ENCODE measurements at regions not wholly inside any gene's neighbourhood (a gene's known extent, or its start where the extent isn't known, plus 50 kb on each side); places are given as distances from the start of the nearest gene placed in this dataset.
"Not testable (repeated sequence)": the region's sequence is repeated elsewhere in the genome, so short reads cannot be mapped to it uniquely, and the experiment has no call there.

DNA sequence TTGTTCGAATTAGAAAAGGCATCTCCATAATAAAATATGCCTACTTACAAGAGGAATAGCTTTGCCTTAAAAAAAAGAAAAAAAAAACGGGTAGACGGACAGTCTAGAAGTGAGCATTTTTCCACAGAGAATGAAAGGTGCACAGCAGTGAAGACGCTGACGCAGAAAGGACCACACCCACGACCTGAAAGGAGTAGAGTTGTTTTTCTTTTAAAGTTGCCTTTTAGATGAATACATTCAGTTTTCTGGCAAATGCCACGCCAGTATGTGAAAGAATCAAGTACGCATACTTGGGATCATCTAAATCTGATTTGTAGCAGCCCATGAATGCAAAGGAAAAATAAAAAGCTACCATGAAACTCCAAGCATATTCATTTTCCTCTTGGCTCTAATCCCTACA, 809.2 kb upstream of the SOX11 start:
- no peak for DNase-seq

DNA sequence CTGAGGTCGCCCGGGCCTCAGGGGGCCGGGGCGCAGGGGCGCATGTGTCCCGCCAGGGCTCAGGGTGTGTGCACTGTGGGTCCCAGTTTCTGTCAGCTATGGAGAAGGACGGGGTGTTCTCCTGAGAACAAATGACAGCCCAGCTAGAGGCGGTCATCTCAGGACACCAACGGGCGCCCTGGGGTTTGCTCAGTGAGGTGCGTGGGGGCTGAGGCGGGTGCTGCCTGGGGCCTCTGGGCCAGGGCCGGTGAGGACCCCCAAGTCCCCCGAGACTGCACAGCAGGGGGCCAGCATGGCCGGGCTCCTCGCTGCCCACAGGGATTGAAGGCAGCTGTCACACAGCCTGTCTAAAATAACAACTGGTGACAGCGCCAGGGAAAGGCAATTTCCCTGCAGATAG, 808.8 kb upstream of the SOX11 start:
- DNase-seq = no peak

DNA sequence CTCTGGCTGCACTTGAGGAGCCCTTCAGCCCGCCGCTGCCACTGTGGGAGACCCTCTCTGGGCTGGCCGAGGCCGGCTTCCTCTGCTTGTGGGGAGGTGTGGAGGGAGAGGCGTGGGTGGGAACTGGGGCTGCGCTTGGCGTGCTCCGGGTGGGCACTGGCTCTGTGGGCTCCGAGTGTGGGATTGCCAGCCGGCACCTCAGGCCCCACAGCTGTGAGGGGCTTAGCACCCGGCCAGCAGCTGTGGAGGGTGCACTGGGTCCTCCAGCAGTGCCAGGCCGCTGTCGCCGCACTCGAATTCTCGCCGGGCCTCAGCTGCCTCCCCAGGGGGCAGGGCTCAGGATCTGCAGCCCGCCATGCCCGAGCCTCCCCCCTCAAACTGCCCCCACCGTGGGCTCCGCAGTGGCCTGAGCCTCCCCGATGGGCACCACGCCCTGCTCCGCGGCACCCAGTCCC, 808.0 kb upstream of the SOX11 start:
- no peak for DNase-seq

DNA sequence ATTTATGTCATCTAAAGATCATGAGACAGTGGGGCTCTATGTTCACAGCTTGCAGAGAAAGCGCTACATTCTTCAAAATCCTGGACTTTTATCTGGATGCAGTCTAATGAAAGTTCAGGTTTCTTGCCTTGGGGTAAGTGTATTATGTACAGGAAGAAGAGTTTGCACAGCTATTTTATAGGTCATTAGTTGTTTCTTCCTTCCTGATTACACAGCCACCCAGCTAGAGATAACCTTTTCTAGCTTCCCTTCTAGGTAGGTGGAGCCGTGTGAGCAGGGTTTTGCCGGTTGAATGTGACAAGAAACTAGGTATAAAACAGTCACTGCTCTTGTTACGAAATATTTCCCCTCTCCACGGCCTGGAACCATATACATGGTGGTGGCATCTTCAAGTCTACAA, 800.8 kb upstream of the SOX11 start:
- DNase-seq = no peak

DNA sequence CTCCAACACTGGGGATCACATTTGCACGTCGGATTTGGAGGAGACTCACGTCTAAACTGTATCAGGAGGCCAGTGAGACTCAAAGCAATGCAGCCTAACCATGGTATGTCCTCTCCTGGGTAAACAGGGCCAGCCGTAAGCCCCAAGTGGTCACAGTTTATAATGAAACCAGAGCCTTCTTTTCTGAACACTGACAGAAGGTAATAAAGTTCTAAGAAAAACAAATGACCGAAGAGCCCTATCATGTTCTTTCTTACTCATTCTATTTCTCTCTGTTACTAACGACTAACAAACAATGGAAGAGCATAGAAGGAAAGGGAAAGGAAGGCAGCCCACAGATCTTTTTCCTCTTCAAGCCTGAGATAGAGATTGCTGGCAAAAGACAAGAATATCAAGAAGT, 796.8 kb upstream of the SOX11 start:
- no peak for DNase-seq

DNA sequence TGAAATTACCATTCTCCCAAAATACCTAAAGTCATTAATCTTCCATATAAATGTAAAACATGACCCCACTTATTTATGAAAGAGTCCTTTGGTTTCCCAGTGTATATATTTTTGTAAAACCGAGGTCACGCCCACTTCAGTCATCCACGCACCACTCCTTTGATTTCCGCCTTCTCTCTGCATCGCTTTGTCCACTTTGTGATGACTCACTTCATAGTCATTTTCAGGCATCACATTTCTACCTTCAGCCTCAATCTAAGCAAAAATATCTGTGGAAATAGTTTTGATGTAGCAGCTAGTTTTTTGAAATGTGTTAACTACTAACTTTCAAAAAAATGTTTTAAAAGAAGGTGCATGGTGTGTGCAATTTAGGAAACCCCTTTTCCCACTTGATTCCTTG, 793.5 kb upstream of the SOX11 start:
- no peak for DNase-seq

DNA sequence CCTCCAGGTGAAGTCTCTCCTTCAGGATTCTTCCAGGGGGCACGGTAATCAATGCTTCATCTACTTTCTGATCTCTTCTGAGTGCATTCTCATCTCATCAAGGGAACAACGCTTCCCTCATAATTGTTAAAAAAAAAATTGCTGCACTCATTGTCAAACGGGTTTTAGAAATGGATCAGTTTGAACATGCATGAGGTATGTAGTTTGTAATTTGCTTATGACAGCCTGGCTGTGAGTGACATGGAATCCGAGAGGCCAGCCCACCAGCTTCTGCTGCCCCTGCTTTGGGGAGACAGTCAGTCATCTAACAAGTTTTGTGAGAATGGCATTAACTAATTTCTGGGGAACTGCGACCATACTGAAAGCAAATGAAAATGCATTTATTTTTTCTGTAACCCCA, 791.9 kb upstream of the SOX11 start:
- no peak for DNase-seq

DNA sequence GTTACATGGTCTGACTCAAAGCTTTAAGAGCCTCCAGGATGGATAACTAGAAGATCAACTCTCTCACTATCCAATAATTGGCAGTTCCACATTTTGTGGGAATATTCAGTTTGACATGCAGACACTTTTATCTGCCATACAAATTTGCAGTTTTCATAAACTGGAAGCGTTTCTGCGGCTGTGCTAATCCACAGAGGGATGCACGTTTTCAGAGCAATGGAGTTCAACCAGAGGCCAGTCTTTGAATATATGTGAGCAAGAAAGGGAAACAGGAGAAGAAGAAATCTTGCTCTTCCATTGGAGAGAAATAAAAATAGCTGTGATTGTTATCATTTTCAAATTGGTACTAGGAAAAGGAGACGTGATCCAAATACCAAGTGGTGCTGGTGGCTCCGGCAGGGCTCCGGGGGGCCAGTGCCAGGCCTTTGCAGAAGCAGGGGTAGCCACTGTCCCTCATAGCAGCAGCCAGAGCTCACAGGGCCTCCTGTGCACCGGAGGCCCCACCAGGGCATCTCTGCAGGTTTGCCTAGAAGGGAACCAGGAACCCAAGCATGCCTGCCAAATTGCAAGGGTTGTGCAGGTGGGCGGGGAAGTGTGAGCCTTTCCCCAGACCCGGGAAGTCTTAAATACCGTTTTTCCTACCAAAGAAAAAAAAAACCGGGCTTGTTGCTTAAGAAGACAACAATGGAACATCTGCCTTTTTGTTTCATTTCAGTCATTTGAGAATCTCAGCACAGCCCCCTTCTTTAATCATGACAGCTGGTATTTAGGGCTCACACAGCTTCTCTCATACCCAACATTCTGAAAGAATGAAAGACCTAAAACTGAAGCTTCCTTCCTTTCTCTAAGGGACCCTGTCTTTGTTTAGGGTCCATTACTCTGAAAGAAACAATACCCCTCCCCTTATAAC, 791.1 kb upstream of the SOX11 start:
- DNase-seq = no peak

DNA sequence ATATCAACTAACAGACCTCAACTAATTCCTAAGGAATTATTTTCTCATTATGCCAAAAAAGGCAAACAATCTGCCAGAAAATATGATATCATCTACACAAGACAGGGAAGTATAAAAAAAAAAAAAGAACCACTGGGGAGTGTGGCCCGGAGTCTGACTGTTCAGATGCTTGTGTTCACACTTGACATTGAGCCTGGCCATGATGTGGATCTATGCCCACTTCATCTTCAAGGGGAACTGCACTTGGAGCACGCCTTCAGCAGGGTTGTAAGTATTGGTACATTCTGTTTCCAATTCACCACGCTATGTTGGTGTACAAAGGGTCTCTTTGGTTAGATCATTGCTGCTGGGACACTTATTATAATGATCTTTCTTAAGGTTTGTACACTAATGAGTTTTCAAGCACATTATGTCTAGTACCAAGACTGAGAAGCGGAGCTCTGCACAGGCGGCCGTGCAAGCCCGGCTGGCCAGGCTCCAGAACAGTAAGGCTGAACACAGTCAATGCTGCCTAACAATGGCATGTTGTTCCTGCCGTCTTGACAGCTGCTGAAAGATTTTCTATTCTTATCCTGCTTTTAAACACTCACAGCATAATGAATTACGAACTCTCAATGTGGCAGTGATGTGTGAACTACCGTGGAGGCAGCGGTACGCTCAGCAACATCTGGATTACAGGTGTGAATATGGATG, 788.4 kb upstream of the SOX11 start:
- no peak for DNase-seq

DNA sequence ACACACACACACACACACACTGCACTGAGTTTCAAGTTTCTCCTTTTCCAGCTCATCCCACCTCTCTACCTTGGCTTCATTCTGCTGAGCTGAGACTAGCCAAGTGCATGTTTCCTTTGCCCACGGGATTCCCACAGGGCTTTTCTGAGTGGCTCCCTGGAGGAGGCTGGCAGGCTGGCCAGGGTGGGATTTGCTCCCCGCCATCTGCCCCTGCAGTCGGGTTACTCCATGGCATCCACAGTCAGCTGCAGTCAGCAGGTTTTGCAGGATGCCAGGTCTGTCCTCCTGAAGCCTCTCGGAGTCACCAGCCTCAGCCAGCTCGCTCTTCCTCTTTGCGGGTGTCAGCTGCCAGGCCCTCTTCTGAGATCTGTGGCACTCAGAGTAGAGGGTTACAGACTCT, 783.7 kb upstream of the SOX11 start:
- no peak for DNase-seq

DNA sequence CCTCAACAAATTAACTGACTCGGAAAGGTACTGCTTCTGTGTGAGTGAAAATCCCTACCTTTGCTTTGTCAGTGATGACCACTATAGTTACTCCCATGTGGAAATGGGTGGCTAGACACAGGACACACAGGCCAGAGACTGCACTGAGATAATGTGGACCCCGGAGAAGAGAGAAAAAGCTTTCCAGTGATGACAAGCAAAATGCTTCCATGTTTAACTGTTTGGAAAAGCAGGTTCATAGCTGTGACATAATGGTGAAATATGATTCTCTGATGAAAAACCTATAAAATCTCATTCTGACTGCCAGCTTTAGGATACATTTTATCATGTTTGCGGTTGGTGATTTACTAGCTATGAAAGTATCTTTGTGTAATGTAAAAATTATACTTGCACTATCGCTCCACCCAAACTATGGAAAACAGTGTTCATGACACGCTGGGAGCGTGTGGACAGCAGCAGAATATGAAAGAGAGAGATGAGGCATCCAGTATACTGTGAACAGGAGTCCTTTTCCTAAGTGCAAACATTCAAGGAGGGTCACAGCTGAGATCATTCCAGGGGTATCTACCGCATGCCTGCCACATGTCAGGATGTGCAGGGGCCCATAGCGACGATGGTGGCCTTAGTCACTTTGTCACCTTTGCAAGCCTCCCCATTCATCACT, 782.7 kb upstream of the SOX11 start:
- DNase-seq = no peak

DNA sequence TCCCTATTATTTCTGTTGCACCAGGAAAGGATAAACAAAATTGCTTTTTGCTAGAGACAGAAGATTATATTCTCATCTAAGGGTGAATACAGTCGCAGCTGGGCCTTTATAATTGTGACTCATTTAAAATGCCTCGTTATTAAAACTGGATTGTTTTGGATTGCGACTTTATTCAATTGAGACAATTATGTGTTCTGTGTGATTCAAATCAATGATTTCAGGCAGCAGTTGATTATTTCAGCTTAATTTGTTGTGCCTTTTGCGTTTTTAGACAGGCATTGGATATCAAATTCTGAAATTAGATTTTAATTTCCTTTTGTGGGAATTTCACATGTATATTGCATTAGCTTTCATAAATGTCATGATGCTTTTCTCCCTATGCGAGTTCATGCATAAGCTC, 778.1 kb upstream of the SOX11 start:
- no peak for DNase-seq

DNA sequence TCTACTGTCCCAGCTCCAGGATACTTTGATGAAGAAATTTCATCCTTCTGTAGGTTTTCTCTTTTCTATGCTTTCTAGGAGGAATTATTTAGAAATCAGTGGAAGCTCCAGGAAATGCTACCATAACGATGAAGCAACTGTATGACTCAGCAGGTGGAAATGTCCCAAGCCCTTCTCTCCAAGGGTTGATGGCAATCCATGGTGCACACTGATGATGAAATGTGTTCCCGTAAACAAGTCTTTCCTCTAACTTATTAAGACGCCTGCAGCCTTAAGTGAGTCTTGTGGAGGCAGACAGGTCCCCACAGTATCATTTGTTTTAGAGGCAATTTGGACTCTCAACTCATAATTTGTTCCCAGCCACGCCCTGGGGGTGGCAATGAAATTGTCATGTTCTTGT, 777.6 kb upstream of the SOX11 start:
- no peak for DNase-seq

DNA sequence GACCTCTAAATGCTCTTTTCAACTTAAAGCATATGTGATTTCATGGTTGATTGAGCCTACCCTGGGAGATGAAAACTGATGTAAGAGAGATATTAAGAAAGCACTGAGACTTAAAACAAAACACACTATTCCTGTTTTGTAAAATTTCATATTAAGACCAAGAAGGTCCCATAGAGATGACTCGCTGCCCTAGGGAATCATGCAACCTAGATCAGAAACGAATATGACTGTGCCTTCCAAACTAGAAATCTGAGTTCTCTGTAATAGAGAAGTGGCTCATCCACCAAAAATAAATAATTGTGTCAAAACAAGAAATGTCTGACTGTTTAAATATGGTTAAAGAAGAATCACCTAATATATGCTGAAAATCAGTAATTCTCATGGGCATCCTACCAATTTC, 776.8 kb upstream of the SOX11 start:
- no peak for DNase-seq

DNA sequence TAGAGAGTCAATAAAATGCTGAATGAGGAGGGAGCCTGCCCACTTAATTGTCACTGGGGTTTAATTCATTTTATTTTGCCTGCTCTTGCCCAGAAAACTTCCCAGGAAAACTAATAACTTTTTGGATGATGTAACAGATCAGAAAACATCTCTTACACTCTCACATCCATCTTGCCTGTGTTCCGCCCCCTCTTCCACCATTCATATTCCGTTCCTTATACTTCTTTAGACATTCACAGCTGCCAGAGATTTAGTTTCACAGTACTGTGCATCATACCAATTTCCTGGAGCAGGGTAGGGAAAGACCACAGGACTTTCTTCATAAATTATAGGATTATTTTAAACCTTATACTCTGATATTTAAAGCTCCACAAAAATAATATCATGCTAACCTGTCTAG, 776.1 kb upstream of the SOX11 start:
- DNase-seq = no peak

DNA sequence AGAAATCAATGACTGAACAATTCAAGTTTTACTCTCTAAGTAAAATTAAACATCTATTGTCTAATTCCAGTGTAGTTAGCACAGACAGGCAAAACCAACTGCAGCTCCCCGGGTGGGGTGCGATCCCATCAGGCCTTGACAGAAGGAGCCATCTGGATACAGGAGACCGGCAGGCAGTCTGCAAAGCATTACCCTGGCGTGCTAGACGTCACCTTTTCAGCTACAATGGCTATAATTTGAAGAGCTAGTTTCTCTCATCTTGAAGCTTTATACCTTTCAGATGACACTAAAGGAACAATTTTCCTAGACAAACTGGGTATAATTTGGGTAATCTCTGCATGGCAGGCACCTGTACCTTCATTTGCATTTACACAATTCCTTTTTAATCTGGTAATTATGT, 761.5 kb upstream of the SOX11 start:
- no peak for DNase-seq

DNA sequence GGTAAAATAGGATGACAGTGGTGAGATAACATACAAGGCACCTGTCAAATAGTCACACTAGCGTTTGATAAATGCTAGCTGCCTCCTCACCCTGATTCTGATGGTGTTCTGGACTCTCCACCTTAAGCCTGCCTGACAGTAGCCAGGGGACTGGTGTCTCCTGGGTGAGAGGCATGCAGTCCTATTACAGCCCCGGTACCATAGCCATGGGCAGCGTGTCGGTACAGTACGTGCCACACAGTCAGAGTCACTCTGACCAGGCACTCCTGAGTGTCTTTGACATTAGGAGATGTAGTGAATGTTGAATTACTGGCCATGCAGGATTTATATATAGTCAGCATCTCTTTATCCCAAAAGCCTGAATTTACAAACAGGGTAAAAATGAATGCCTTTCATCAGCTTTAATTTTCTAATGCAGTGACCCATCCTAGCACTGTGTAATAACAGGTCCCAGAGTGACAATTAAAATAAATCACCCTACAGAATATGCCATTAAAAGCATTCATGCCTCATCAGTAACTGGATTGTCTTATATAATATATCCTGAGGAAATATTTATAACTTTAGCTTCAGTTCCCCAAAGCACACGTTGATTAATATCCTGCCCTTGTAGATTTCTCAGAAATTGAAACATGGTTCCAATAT, 760.3 kb upstream of the SOX11 start:
- DNase-seq = no peak

DNA sequence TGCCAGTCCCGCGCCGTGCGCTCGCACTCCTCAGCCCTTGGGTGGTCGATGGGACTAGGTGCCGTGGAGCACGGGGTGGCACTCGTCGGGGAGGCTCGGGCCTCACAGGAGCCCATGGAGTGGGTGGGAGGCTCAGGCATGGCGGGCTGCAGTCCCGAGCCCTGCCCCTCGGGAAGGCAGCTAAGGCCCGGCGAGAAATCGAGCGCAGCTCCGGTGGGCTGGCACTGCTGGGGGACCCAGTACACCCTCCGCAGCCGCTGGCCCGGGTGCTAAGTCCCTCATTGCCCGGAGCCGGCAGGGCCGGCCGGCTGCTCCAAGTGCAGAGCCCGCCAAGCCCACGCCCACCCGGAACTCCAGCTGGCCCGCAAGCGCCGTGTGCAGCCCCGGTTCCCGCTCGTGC, 756.9 kb upstream of the SOX11 start:
- DNase-seq = not testable (repeated sequence)

DNA sequence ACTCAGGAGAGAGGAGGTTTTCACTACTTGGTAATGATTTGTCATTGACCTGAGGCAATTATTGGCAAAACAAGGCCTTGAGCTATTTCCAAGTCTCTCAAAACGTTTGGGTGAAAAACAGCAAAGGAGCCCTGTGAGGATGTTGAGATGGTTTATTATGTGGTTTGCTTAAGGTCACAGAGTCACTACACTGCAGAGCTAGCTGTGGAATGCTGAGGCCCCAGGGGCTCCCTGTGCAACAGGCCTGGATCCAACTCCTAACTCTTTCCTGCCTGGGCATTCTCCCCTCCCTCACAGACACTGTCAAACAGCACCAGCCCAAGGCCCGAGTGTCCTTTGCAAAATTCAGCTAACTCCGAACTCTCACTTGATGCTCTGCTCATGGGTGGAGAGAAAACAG, 754.6 kb upstream of the SOX11 start:
- DNase-seq = no peak

DNA sequence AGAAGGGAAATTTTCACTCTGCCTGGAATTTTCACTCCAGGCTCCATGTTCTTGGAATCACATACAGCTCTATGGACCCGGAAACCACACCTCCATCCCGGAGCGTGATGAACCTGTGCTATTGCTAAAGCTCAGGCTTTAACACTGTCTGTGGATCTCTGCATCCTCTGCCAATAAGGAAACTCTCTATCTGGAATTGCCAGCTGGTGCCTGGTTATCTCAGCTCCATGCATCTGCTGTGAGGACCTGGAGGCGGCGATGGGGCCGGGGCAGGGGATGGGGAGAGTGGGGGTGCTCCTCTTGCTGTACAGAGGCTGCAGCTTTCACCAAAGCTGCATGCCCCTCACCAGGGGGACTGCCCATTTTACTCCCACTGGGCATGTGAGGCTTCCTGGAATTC, 754.0 kb upstream of the SOX11 start:
- DNase-seq = no peak

DNA sequence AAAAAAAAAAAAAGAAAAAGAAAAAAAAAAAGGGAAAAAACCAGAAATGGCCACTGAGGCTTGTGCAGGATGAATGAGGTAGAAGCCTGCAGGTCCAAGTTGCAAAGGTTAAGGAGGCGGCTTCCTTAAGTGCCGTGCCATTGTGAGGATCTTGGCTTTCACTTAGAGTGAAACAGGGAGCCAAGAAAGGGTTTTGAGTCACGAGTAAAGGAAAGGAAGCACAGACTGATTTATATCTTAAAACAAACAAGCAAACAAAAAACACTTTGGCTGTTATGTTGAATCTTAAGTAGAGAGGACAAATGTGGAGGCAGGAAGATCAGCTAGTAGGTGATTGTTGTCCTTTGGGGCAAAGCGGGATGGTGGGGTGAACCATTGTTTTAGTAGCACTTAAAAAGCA, 749.7 kb upstream of the SOX11 start:
- no peak for DNase-seq

DNA sequence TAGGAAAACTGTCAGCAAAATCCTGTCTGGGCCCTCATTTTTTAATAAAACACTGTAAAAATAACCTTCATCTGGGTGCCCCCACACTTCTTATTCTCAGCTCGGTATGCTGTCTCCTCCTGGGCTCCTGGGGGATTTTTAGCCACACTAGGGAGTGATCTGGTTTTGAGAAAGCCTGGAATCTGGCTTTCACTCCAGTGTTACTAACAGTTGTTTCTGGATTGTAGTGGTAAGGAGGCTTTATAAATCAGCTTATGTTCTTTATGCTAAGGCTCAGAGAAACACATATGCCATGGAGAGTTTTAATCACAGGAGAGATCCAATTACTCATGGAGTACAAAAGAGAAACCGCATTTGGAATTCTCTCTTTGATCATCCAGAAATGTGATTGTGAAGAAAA, 744.3 kb upstream of the SOX11 start:
- no peak for DNase-seq

DNA sequence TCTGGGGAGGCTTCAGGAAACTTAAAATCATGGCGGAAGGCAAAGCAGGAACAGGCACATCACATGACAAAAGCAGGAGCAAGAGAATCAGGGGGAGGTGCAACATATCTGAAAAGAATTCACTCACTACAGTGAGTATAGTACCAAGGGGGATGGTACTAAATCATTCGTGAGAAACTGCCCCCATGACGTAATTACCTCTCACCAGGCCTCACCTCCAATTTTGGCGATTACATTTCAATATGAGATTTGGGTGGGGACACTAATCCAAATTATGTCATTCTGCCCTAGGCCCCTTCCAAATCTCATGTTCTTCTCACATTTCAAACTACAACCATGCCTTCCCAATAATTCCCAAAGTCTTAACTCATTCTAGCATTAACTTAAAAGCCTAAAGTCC, 740.8 kb upstream of the SOX11 start:
- no peak for DNase-seq

DNA sequence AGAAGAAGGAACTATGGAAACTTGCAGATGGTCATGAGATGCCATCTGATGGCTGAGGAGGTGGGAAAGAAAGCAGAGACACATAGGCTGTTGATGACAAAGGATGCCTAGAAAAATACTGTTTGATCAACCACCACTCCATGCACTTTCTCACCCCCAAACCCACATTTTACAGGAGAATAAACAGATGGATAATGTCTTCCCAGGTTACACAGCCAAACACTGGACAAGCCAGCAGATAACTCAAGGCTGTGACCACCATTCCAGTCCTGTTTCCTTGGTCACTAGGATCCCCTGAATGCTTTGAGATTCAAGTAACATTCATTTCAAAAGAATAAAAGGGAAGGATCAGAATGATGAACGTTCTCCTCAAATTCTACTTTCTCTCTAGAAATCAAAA, 733.0 kb upstream of the SOX11 start:
- DNase-seq = no peak
